K562 (cell line): ENCODE measurements at regions not wholly inside any gene's neighbourhood (a gene's known extent, or its start where the extent isn't known, plus 50 kb on each side); places are given as distances from the start of the nearest gene placed in this dataset.

Experiments
- ATAC-seq: fragments of 200-7000 bp; cut with Tn5 transposase; 3 replicates; pipeline ENCODE4 v1.9.1; 2020; ENCODE audit warnings: moderate library complexity
- BruUV-seq: library from RNA; stranded (reverse); fragments of 400-500 nt; replicated peaks from 2 replicates; lab custom pipeline; 2021; lab: Mats Ljungman, UMichigan
- CTCF ChIA-PET: fragments of 300-600 bp; formaldehyde crosslinking; extraction: SDS; loops from one replicate; lab custom pipeline; 2021; ENCODE audit warnings: low intra/inter-chr PET ratio; lab: Yijun Ruan, JAX
- POLR2A ChIA-PET: fragments of 300-600, 350-650 bp; sonication (Branson Sonifier 250); formaldehyde crosslinking; extraction: SDS; loops from one replicate; lab custom pipeline; 2021; ENCODE audit warnings: antibody characterized with exemption, inconsistent platforms; lab: Yijun Ruan, JAX
- DNase-seq, 4 experiments: peaks; one replicate each; pipeline versions ENCODE4 v3.0.0 to v3.0.0-alpha.2; 2011 to 2018; ENCODE audit warnings: low spot score in 3 of 4, mixed read lengths in 3 of 4; ENCODE audit errors: extremely low read depth in 1 of 4
- FAIRE-seq: peaks from 2 replicates; lab custom pipeline; 2011; peaks lifted over from hg19 to GRCh38; lab: Jason Lieb, UNC
- H2AFZ ChIP-seq: 2 replicates; pipeline ENCODE4 v1.6.0; 2011; ENCODE audit warnings: low read depth, low read length, control low read depth, inconsistent platforms
- H3K27ac ChIP-seq: fragments of 200-600 bp; 3 replicates; pipeline ENCODE4 v1.8.0; 2011; ENCODE audit warnings: low read depth, mild to moderate bottlenecking, control low read depth, inconsistent platforms, low read length, moderate library complexity, mixed read lengths; ENCODE audit errors: extremely low read depth
- H3K27me3 ChIP-seq, 2 experiments: fragments of 300-600 bp in 1 of 2; 2 replicates in 1 of 2; 3 replicates in 1 of 2; pipeline versions ENCODE4 v1.6.0 to v1.8.0; 2011; ENCODE audit warnings: inconsistent platforms in 2 of 2, low read length in 2 of 2, mild to moderate bottlenecking in 1 of 2, mixed read lengths in 1 of 2, moderate library complexity in 1 of 2; ENCODE audit not compliant: control insufficient read depth in 2 of 2, insufficient read depth in 2 of 2
- H3K36me3 ChIP-seq: fragments of 300-600 bp; 3 replicates; pipeline ENCODE4 v1.8.0; 2011; ENCODE audit warnings: mild to moderate bottlenecking, low read length, inconsistent platforms; ENCODE audit not compliant: control insufficient read depth, insufficient read depth
- H3K4me1 ChIP-seq, 2 experiments: fragments of 200-600 bp in 1 of 2; replicated peaks in 1 of 2; 2 replicates in 1 of 2; 3 replicates in 1 of 2; pipeline versions ENCODE4 v1.5.1 to v1.8.0; 2011; ENCODE audit warnings: inconsistent platforms in 2 of 2, low read length in 2 of 2, mild to moderate bottlenecking in 1 of 2, mixed read lengths in 1 of 2, moderate library complexity in 1 of 2; ENCODE audit not compliant: control insufficient read depth in 2 of 2, insufficient read depth in 2 of 2
- H3K4me2 ChIP-seq: 2 replicates; pipeline ENCODE4 v1.6.1; 2011; ENCODE audit warnings: low read length, control low read depth, inconsistent platforms, mixed read lengths; ENCODE audit not compliant: insufficient read depth
- H3K4me3 ChIP-seq: fragments of 200-600 bp; sonication (generic), shearing (Covaris generic); 2 replicates; pipeline ENCODE4 v1.5.1; 2016; ENCODE audit warnings: control low read depth, inconsistent platforms
- H3K79me2 ChIP-seq: fragments of 200-600 bp; 3 replicates; pipeline ENCODE4 v1.8.0; 2011; ENCODE audit warnings: low read length, inconsistent platforms; ENCODE audit not compliant: control insufficient read depth, insufficient read depth
- H3K9ac ChIP-seq, 2 experiments: 2 replicates each; pipeline versions ENCODE4 v1.6.0 to v1.6.1; 2011; ENCODE audit warnings: low read depth in 2 of 2, low read length in 2 of 2, control low read depth in 1 of 2, inconsistent platforms in 1 of 2, mild to moderate bottlenecking in 1 of 2, mixed read lengths in 1 of 2; ENCODE audit not compliant: insufficient read depth in 1 of 2
- H3K9me1 ChIP-seq: one replicate; pipeline ENCODE4 v1.6.0; 2011; ENCODE audit warnings: inconsistent platforms, mild to moderate bottlenecking, low read length, moderate library complexity; ENCODE audit not compliant: control insufficient read depth, insufficient read depth
- H3K9me3 ChIP-seq: replicated peaks from 2 replicates; pipeline ENCODE4 v1.5.1; 2011; ENCODE audit warnings: low read depth, low read length, inconsistent platforms; ENCODE audit not compliant: control insufficient read depth, insufficient read depth
- H4K20me1 ChIP-seq: replicated peaks from 2 replicates; pipeline ENCODE4 v1.6.1; 2011; ENCODE audit warnings: low read length, inconsistent platforms, mixed read lengths; ENCODE audit not compliant: control insufficient read depth, insufficient read depth
- BCL6 ChIP-seq: fragments of 250-450 bp; sonication (Bioruptor Pico); IDR thresholded peaks from 2 replicates; pipeline ENCODE4 v1.4.0; 2020
- ETV5 ChIP-seq: sonication (generic); formaldehyde crosslinking; IDR thresholded peaks from 2 replicates; pipeline ENCODE4 v1.4.0; 2020; ENCODE audit warnings: low read depth, mild to moderate bottlenecking, missing genetic modification reagents
- HDGF ChIP-seq: fragments of 450-650 bp; IDR thresholded peaks from 2 replicates; pipeline ENCODE4 v1.6.1; 2016
- HNRNPL ChIP-seq: fragments of 200-400 bp; formaldehyde crosslinking; IDR thresholded peaks from 2 replicates; pipeline ENCODE4 v1.6.1; 2017; ENCODE audit warnings: low read depth, mild to moderate bottlenecking, low read length
- LEF1 ChIP-seq: fragments of 450-650 bp; IDR thresholded peaks from 2 replicates; pipeline ENCODE4 v1.6.1; 2016; ENCODE audit warnings: mild to moderate bottlenecking
- MBD1 ChIP-seq: fragments of 250-450 bp; sonication (Bioruptor Pico); IDR thresholded peaks from 2 replicates; pipeline ENCODE4 v1.8.0; 2022; ENCODE audit warnings: inconsistent platforms
- RAD21 ChIP-seq, 2 experiments: fragments of 250-450 bp in 1 of 2; fragments of 450-650 bp in 1 of 2; sonication (Bioruptor Pico) in 1 of 2; formaldehyde crosslinking in 1 of 2; IDR thresholded peaks in 1 of 2; conservative IDR thresholded peaks in 1 of 2; 2 replicates each; pipeline versions ENCODE4 v1.4.0 to v1.8.0; 2020 to 2022; ENCODE audit warnings: mild to moderate bottlenecking in 2 of 2, moderate library complexity in 1 of 2
- RBM14 ChIP-seq: fragments of 200-400 bp; formaldehyde crosslinking; IDR thresholded peaks from 2 replicates; pipeline ENCODE4 v1.6.1; 2018; ENCODE audit warnings: low read depth, mild to moderate bottlenecking, low read length, moderate library complexity, borderline replicate concordance; ENCODE audit not compliant: insufficient read depth
- SMARCC2 ChIP-seq: fragments of 450-650 bp; IDR thresholded peaks from 2 replicates; pipeline ENCODE4 v1.6.1; 2017; ENCODE audit warnings: antibody characterized with exemption, moderate library complexity, mild to moderate bottlenecking, low read depth
- XRCC5 ChIP-seq: fragments of 200-400 bp; formaldehyde crosslinking; IDR thresholded peaks from 2 replicates; pipeline ENCODE4 v1.6.1; 2017; ENCODE audit warnings: low read depth, mild to moderate bottlenecking, low read length
- YBX1 ChIP-seq: fragments of 450-650 bp; IDR thresholded peaks from 2 replicates; pipeline ENCODE4 v1.7.1; 2016; ENCODE audit warnings: mild to moderate bottlenecking
- ZBTB2 ChIP-seq: fragments of 450-650 bp; IDR thresholded peaks from 2 replicates; pipeline ENCODE4 v1.6.1; 2016; ENCODE audit warnings: antibody characterized with exemption
- ZFP36 ChIP-seq: fragments of 150-350 bp; IDR thresholded peaks from 2 replicates; pipeline ENCODE4 v1.6.1; 2018; ENCODE audit warnings: low read length, low read depth; ENCODE audit not compliant: partially characterized antibody
- ZNF143 ChIP-seq: sonication (generic); formaldehyde crosslinking; IDR thresholded peaks from 2 replicates; pipeline ENCODE4 v1.9.0; 2022; ENCODE audit warnings: mild to moderate bottlenecking, missing genetic modification reagents
- ZNF263 ChIP-seq: sonication (generic); formaldehyde crosslinking; IDR thresholded peaks from 2 replicates; pipeline ENCODE4 v1.8.0; 2022; ENCODE audit warnings: mild to moderate bottlenecking, missing genetic modification reagents, borderline replicate concordance
- WGBS: fragments of 100-300 bp; shearing (Covaris generic); methylation state at CpG from one replicate; pipeline ENCODE4 v1.1.6; 2016; ENCODE audit warnings: low coverage, mixed read lengths; ENCODE audit not compliant: insufficient coverage; ENCODE audit errors: missing lambda C conversion rate; 5-methylcytosine and 5-hydroxymethylcytosine counted together
- in situ Hi-C: fragments of 300-500 bp; cut with MboI; formaldehyde crosslinking; loops from 4 replicates; pipeline ENCODE4 v1.15.0; 2018; ENCODE audit warnings: inconsistent platforms, mixed read lengths
- intact Hi-C: fragments of 100-400 bp; cut with micrococcal nuclease; formaldehyde crosslinking; loops from 2 replicates; pipeline ENCODE4 v1.14.2; 2022

GRCh38 chr2:150561076-150561475, 73.6 kb upstream of the RND3 start:
- no peak for DNase-seq
- no peak overlapping the region for H3K27ac ChIP-seq
- no peak overlapping the region for H3K4me2 ChIP-seq
- no peaks in the 10 kb centered on the region for H3K36me3 ChIP-seq
- no peaks in the 10 kb centered on the region for H3K79me2 ChIP-seq
- H2AFZ ChIP-seq, result no peak overlapping the region
- H3K9me3 ChIP-seq, result no peaks in the 10 kb centered on the region; the same call in 1 of the 2 replicates
- no peak for ATAC-seq
- H3K27me3 ChIP-seq, result no peaks in the 10 kb centered on the region
- intact Hi-C loops (no loop called here), in situ Hi-C loops (no loop called here)
- H3K4me1 ChIP-seq, result no peaks in the 10 kb centered on the region
- BruUV-seq, result no TSS peak
- TF ChIP-seq BCL6 (CRISPR knock-in tag) (no peak), ZBTB2 (no peak), XRCC5 (no peak), LEF1 (no peak), ETV5 (CRISPR knock-in tag) (no peak)
- no peak overlapping the region for H3K9ac ChIP-seq
- no peaks in the 10 kb centered on the region for H3K9me1 ChIP-seq
- no peak overlapping the region for H3K4me3 ChIP-seq
- H4K20me1 ChIP-seq, result no peaks in the 10 kb centered on the region
- WGBS, result 0% methylated on average over 1 of the region's 1 CpG
- no peak for FAIRE-seq
- ChIA-PET CTCF (no interaction called here), POLR2A (no interaction called here)

GRCh38 chr2:150557020-150557600, 69.6 kb upstream of the RND3 start:
- Histone ChIP-seq H3K9me3 (no peaks in the 10 kb centered on the region), H3K9ac (no peak overlapping the region), H3K36me3 (no peaks in the 10 kb centered on the region), H4K20me1 (no peaks in the 10 kb centered on the region), H3K27ac (no peak overlapping the region), H3K4me3 (no peak overlapping the region), H3K4me1 (no peaks in the 10 kb centered on the region), H2AFZ (no peak overlapping the region), H3K4me2 (no peak overlapping the region), H3K27me3 (no peaks in the 10 kb centered on the region), H3K9me1 (no peaks in the 10 kb centered on the region), H3K79me2 (no peaks in the 10 kb centered on the region)
- CTCF ChIA-PET, result no interaction called here
- DNase-seq (no peak), ATAC-seq (no peak), FAIRE-seq (no peak)
- WGBS, result 2% methylated on average over 2 of the region's 2 CpGs
- in situ Hi-C loops (no loop called here), intact Hi-C loops (no loop called here)
- POLR2A ChIA-PET, result no interaction called here
- BruUV-seq, result no TSS peak
- no peak for TF ChIP-seq SMARCC2
- TF ChIP-seq HDGF, result no peak
- no peak for TF ChIP-seq ZNF143
- no peak for TF ChIP-seq YBX1
- TF ChIP-seq ZFP36, result no peak
- no peak for TF ChIP-seq RAD21 (CRISPR knock-in tag; conservative IDR thresholded peaks at IDR 0.05 in 1 of 2, IDR thresholded peaks at IDR 0.05 in 1 of 2)
- TF ChIP-seq HNRNPL, result no peak
- no peak for TF ChIP-seq ZNF263 (CRISPR knock-in tag)
- no peak for TF ChIP-seq RBM14
- TF ChIP-seq MBD1, result no peak
